Astrocyte (in vitro differentiated cells and primary cell): ENCODE measurements at regions not wholly inside any gene's neighbourhood (a gene's known extent, or its start where the extent isn't known, plus 50 kb on each side); places are given as distances from the start of the nearest gene placed in this dataset.

Experiments used
- DNase-seq: peaks from one replicate; pipeline ENCODE4 v3.0.0-alpha.2; 2010; ENCODE audit warnings: low read depth
- FAIRE-seq: peaks from 2 replicates; lab custom pipeline; 2011; peaks lifted over from hg19 to GRCh38; lab: Jason Lieb, UNC
- H2AFZ ChIP-seq: 2 replicates; pipeline ENCODE4 v1.6.0; 2012; ENCODE audit warnings: low read depth, low read length, inconsistent platforms
- H3K27ac ChIP-seq: 2 replicates; pipeline ENCODE4 v1.5.1; 2011; ENCODE audit warnings: low read depth, low read length, inconsistent platforms
- H3K27me3 ChIP-seq: 2 replicates; pipeline ENCODE4 v1.6.0; 2011; ENCODE audit warnings: low read length, inconsistent platforms; ENCODE audit not compliant: insufficient read depth
- H3K36me3 ChIP-seq: 2 replicates; pipeline ENCODE4 v1.5.1; 2011; ENCODE audit warnings: low read length, inconsistent platforms; ENCODE audit not compliant: insufficient read depth
- H3K4me1 ChIP-seq: 2 replicates; pipeline ENCODE4 v1.5.1; 2011; ENCODE audit warnings: low read length, inconsistent platforms; ENCODE audit not compliant: insufficient read depth
- H3K4me2 ChIP-seq: 2 replicates; pipeline ENCODE4 v1.6.0; 2012; ENCODE audit warnings: low read length, inconsistent platforms
- H3K4me3 ChIP-seq: 2 replicates; pipeline ENCODE4 v1.5.1; 2011; ENCODE audit warnings: low read depth, mild to moderate bottlenecking, low read length, inconsistent platforms; ENCODE audit not compliant: insufficient read depth
- H3K79me2 ChIP-seq: 2 replicates; pipeline ENCODE4 v1.6.0; 2012; ENCODE audit warnings: mild to moderate bottlenecking, low read length, inconsistent platforms; ENCODE audit not compliant: insufficient read depth
- H3K9ac ChIP-seq: 2 replicates; pipeline ENCODE4 v1.6.0; 2012; ENCODE audit warnings: mild to moderate bottlenecking, low read length, inconsistent platforms
- H3K9me3 ChIP-seq: 2 replicates; pipeline ENCODE4 v1.5.1; 2012; ENCODE audit warnings: low read depth, mild to moderate bottlenecking, low read length, inconsistent platforms; ENCODE audit not compliant: insufficient read depth
- H4K20me1 ChIP-seq: 2 replicates; pipeline ENCODE4 v1.6.0; 2012; ENCODE audit warnings: low read length, inconsistent platforms; ENCODE audit not compliant: insufficient read depth
- H3K27ac Mint-ChIP-seq: one replicate; pipeline ENCODE4 v1.8.0; 2021; ENCODE audit warnings: mild to moderate bottlenecking, mixed read lengths; ENCODE audit not compliant: unreplicated experiment
- H3K27me3 Mint-ChIP-seq: one replicate; pipeline ENCODE4 v1.8.0; 2021; ENCODE audit warnings: low read depth, mixed read lengths; ENCODE audit not compliant: unreplicated experiment
- H3K36me3 Mint-ChIP-seq: one replicate; pipeline ENCODE4 v1.8.0; 2021; ENCODE audit warnings: low read depth, mixed read lengths; ENCODE audit not compliant: unreplicated experiment
- H3K4me1 Mint-ChIP-seq: one replicate; pipeline ENCODE4 v1.8.0; 2021; ENCODE audit warnings: low read depth, mixed read lengths; ENCODE audit not compliant: unreplicated experiment
- H3K4me3 Mint-ChIP-seq: one replicate; pipeline ENCODE4 v1.8.0; 2021; ENCODE audit warnings: mild to moderate bottlenecking, moderate library complexity, mixed read lengths; ENCODE audit not compliant: unreplicated experiment
- H3K9me3 Mint-ChIP-seq: one replicate; pipeline ENCODE4 v1.8.0; 2021; ENCODE audit warnings: mild to moderate bottlenecking, mixed read lengths; ENCODE audit not compliant: unreplicated experiment
- EZH2 ChIP-seq: IDR thresholded peaks from 2 replicates; pipeline ENCODE4 v1.6.1; 2012; ENCODE audit warnings: mild to moderate bottlenecking, low read length, inconsistent platforms; ENCODE audit not compliant: insufficient read depth
- TF ChIP-seq, protein P1 (sequence below): IDR thresholded peaks from 2 replicates; pipeline ENCODE4 v1.5.1; 2011; ENCODE audit warnings: low read depth, mild to moderate bottlenecking, inconsistent platforms, low read length, moderate library complexity; ENCODE audit not compliant: insufficient read depth

DNA sequence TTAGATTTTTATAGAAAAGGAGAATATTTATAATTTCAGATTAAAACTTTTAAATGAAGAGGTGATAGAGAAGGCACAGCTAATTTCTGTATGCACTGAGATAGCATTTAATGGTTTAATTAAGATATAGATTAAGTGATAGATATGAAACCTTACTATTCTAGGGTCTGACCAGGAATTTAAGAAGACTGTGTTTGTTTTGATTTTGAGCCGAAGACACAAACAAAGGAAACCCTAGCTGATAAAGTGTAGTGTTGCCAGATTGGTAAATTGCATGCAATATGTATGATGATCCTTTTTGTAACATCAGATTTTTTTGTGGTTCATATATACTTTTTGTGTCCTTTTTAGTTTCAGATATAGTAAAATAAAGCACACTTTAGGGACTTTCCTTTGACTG lies 141.8 kb downstream of the ZPLD1 start:
- no peak for DNase-seq
- Histone ChIP-seq H3K79me2 (no peaks in the 10 kb centered on the region), H3K4me2 (no peak overlapping the region), H3K9ac (no peak overlapping the region), H3K27me3 (no peaks in the 10 kb centered on the region), H4K20me1 (no peaks in the 10 kb centered on the region), H3K4me3 (no peak overlapping the region), H3K4me1 (no peaks in the 10 kb centered on the region), H2AFZ (no peak overlapping the region), H3K27ac (no peak overlapping the region), H3K9me3 (no peaks in the 10 kb centered on the region), H3K36me3 (no peaks in the 10 kb centered on the region)
- Mint-ChIP-seq H3K27me3 (no peaks in the 10 kb centered on the region), H3K36me3 (no peaks in the 10 kb centered on the region), H3K27ac (no peak overlapping the region), H3K4me1 (no peaks in the 10 kb centered on the region), H3K9me3 (no peaks in the 10 kb centered on the region), H3K4me3 (no peak overlapping the region)
- TF ChIP-seq, protein P1, sequence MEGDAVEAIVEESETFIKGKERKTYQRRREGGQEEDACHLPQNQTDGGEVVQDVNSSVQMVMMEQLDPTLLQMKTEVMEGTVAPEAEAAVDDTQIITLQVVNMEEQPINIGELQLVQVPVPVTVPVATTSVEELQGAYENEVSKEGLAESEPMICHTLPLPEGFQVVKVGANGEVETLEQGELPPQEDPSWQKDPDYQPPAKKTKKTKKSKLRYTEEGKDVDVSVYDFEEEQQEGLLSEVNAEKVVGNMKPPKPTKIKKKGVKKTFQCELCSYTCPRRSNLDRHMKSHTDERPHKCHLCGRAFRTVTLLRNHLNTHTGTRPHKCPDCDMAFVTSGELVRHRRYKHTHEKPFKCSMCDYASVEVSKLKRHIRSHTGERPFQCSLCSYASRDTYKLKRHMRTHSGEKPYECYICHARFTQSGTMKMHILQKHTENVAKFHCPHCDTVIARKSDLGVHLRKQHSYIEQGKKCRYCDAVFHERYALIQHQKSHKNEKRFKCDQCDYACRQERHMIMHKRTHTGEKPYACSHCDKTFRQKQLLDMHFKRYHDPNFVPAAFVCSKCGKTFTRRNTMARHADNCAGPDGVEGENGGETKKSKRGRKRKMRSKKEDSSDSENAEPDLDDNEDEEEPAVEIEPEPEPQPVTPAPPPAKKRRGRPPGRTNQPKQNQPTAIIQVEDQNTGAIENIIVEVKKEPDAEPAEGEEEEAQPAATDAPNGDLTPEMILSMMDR: no peak
- TF ChIP-seq EZH2: no peak
- no peak for FAIRE-seq

DNA sequence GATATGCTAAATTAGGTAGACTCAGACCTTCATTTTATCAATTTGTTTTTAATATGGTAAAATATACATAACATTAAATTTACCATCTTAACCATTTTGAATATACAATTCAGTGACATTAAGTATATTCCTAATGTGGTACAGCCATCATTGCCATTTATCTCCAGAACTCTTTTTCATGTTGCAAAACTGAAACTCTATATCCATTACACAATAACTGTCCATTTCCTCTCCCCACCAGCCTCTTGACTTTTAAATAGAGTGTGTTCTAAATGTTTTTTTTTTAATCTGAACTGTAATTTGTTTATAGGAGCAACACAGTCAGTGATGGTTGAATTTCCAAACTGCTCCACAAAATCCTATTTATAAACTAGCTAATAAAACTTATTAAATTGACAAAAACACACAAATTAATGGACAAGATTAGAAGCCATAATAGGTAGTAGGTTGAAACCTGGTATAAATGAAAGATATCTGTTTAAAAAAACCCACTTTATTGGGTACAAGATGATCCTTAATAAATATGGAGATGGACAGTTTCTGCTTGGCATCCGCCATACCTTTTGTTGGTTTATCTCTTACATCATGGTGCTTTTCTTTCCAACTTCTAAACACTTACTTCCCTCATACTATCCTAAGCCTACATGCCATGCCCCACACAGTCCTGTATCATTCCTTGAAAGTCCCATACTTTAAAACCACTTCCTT lies 142.4 kb downstream of the ZPLD1 start:
- DNase-seq (no peak), FAIRE-seq (no peak)
- TF ChIP-seq, protein P1: no peak
- TF ChIP-seq EZH2: no peak
- Histone ChIP-seq H3K4me1 (no peaks in the 10 kb centered on the region), H3K27me3 (no peaks in the 10 kb centered on the region), H3K4me3 (no peak overlapping the region), H3K27ac (no peak overlapping the region), H2AFZ (no peak overlapping the region), H3K36me3 (no peaks in the 10 kb centered on the region), H4K20me1 (no peaks in the 10 kb centered on the region), H3K4me2 (no peak overlapping the region), H3K9me3 (no peaks in the 10 kb centered on the region), H3K79me2 (no peaks in the 10 kb centered on the region), H3K9ac (no peak overlapping the region)
- Mint-ChIP-seq H3K27ac (no peak overlapping the region), H3K27me3 (no peaks in the 10 kb centered on the region), H3K4me1 (no peaks in the 10 kb centered on the region), H3K9me3 (no peaks in the 10 kb centered on the region), H3K4me3 (no peak overlapping the region), H3K36me3 (no peaks in the 10 kb centered on the region)

- H3K9me3 Mint-ChIP-seq: no peaks in the 10 kb centered on the region
- H3K27me3 Mint-ChIP-seq: no peaks in the 10 kb centered on the region
- no peaks in the 10 kb centered on the region for H3K79me2 ChIP-seq
- H3K27ac Mint-ChIP-seq: no peak overlapping the region
- no peaks in the 10 kb centered on the region for H3K9me3 ChIP-seq
- DNase-seq (no peak), FAIRE-seq (no peak)
- H3K27me3 ChIP-seq: no peaks in the 10 kb centered on the region
- no peak overlapping the region for H2AFZ ChIP-seq
- H3K27ac ChIP-seq: no peak overlapping the region
- H3K36me3 Mint-ChIP-seq: no peaks in the 10 kb centered on the region
- H3K4me1 Mint-ChIP-seq: no peaks in the 10 kb centered on the region
- no peak overlapping the region for H3K9ac ChIP-seq
- no peaks in the 10 kb centered on the region for H3K4me1 ChIP-seq
- no peak overlapping the region for H3K4me3 Mint-ChIP-seq
- no peaks in the 10 kb centered on the region for H4K20me1 ChIP-seq
- H3K36me3 ChIP-seq: no peaks in the 10 kb centered on the region
- no peak overlapping the region for H3K4me3 ChIP-seq
- TF ChIP-seq, protein P1: no peak
- no peak for TF ChIP-seq EZH2
- no peak overlapping the region for H3K4me2 ChIP-seq
Measured at GRCh38 chr3:102580760-102581159, 145.9 kb downstream of the ZPLD1 start.
